Mammary epithelial cell (primary cell): ENCODE measurements at regions not wholly inside any gene's neighbourhood (a gene's known extent, or its start where the extent isn't known, plus 50 kb on each side); places are given as distances from the start of the nearest gene placed in this dataset.

ENCODE experiments used
- CTCF ChIP-seq, 2 donors: IDR thresholded peaks in 1 of 2; conservative IDR thresholded peaks in 1 of 2; 2 replicates each; pipeline ENCODE4 v1.5.1; 2011 to 2012; ENCODE audit warnings: inconsistent platforms in 2 of 2, low read length in 2 of 2, mild to moderate bottlenecking in 2 of 2, control low read depth in 1 of 2, low read depth in 1 of 2; ENCODE audit not compliant: insufficient read depth in 1 of 2; ENCODE audit errors: extremely low read depth in 1 of 2
- EZH2 ChIP-seq: IDR thresholded peaks from 2 replicates; pipeline ENCODE4 v1.6.1; 2012; ENCODE audit warnings: low read length, inconsistent platforms, borderline replicate concordance

- TF ChIP-seq CTCF (conservative IDR thresholded peaks at IDR 0.05 in 1 of 2, IDR thresholded peaks at IDR 0.05 in 1 of 2; ENCODE audit: extremely low read depth in 1 of 2, insufficient read depth in 1 of 2, low read depth in 1 of 2, low read length in 2 of 2): no peak
- TF ChIP-seq EZH2: no peak
Observed at GRCh38 chr2:8513601-8514273, 168.1 kb upstream of the ID2 start.
